ENCODE measurements at regions not wholly inside any gene's neighbourhood (a gene's known extent, or its start where the extent isn't known, plus 50 kb on each side); places are given as distances from the start of the nearest gene placed in this dataset.

GRCh38 chr1:196078691-196079090, 529.5 kb downstream of the KCNT2 start:
- TF ChIP-seq JUND (IDR thresholded peaks at IDR 0.05), result peak; percentile 40; the same call in 1 of the 2 replicates
- 0 out of 2 replicates have a peak, but pooled peaks have one; percentile 22 for TF ChIP-seq CBX3 (IDR thresholded peaks at IDR 0.05; ENCODE audit: low read depth)
- no peak for TF ChIP-seq POLR2AphosphoS5 (IDR thresholded peaks at IDR 0.05; ENCODE audit: low read depth, low read length)
- TF ChIP-seq SP1 (IDR thresholded peaks at IDR 0.05; ENCODE audit: low read depth), result peak; percentile 17; the same call in 1 of the 2 replicates
- TF ChIP-seq CEBPB (IDR thresholded peaks at IDR 0.05; ENCODE audit: low read depth), result 0 out of 2 replicates have a peak, but pooled peaks have one; percentile 26
- no peak for TF ChIP-seq CTCF (IDR thresholded peaks at IDR 0.05 in 2 of 3, conservative IDR thresholded peaks at IDR 0.05 in 1 of 3; ENCODE audit: borderline replicate concordance in 1 of 3, insufficient read depth in 1 of 3, low read depth in 2 of 3, low read length in 2 of 3)
- TF ChIP-seq POLR2A (IDR thresholded peaks at IDR 0.05; ENCODE audit: borderline replicate concordance, extremely low read depth, insufficient read depth, insufficient read length), result no peak
- TF ChIP-seq FOSL1 (IDR thresholded peaks at IDR 0.05; ENCODE audit: low read depth), result peak; percentile 46
- TF ChIP-seq EGR1 (IDR thresholded peaks at IDR 0.05; ENCODE audit: low read depth), result no peak
- RAD21 ChIA-PET (ENCODE audit: low non-redundant PET in 1 of 2, low total read pairs in 2 of 2, uncharacterized antibody in 2 of 2, unreplicated experiment in 2 of 2), result no interaction called here
- Histone ChIP-seq H3K9me3 (ENCODE audit: control insufficient read depth in 1 of 2, insufficient read depth in 1 of 2, low read depth in 1 of 2, low read length in 2 of 2) (no peaks in the 10 kb centered on the region), H2AFZ (ENCODE audit: low read depth, low read length, poor library complexity, severe bottlenecking) (peak overlapping the region; percentile 45), H3K4me3 (replicated peaks in 1 of 2; ENCODE audit: low read depth in 1 of 2, low read length in 2 of 2) (no peak overlapping the region), H3K79me2 (ENCODE audit: insufficient read depth, low read length) (no peaks in the 10 kb centered on the region), H4K20me1 (ENCODE audit: insufficient read depth) (no peaks in the 10 kb centered on the region), H3K27ac (ENCODE audit: low read depth, low read length) (no peak overlapping the region), H3K9me2 (ENCODE audit: insufficient read depth) (no peaks in the 10 kb centered on the region), H3K4me1 (ENCODE audit: control insufficient read depth in 1 of 2, insufficient read depth in 2 of 2, low read length in 2 of 2) (peaks cover 0 to 7% of the 10 kb centered on the region in 2 experiments; a peak in 2 of 4 replicates), H3K4me2 (ENCODE audit: low read length) (peak overlapping the region; percentile 16; the same call in 1 of the 2 replicates), H3K36me3 (ENCODE audit: control insufficient read depth in 1 of 2, insufficient read depth in 2 of 2, low read length in 2 of 2) (no peaks in the 10 kb centered on the region), H3K9ac (ENCODE audit: low read length) (no peak overlapping the region), H3K27me3 (ENCODE audit: insufficient read depth, low read length) (no peaks in the 10 kb centered on the region)
- ATAC-seq (no peak), DNase-seq (ENCODE audit: low read depth, low spot score) (no peak)
- POLR2A ChIA-PET, result no interaction called here
- CTCF ChIA-PET, result no interaction called here
- intact Hi-C loops (cut with micrococcal nuclease), result no loop called here
- no TSS peak for BruUV-seq (replicated peaks)

GRCh38 chr1:196075621-196076020, 532.6 kb downstream of the KCNT2 start:
- Histone ChIP-seq H3K4me2 (ENCODE audit: low read length) (no peak overlapping the region), H3K36me3 (ENCODE audit: control insufficient read depth in 1 of 2, insufficient read depth in 2 of 2, low read length in 2 of 2) (no peaks in the 10 kb centered on the region), H3K9me3 (ENCODE audit: control insufficient read depth in 1 of 2, insufficient read depth in 1 of 2, low read depth in 1 of 2, low read length in 2 of 2) (no peaks in the 10 kb centered on the region), H4K20me1 (ENCODE audit: insufficient read depth) (no peaks in the 10 kb centered on the region), H3K4me1 (ENCODE audit: control insufficient read depth in 1 of 2, insufficient read depth in 2 of 2, low read length in 2 of 2) (peaks cover 0 to 7% of the 10 kb centered on the region in 2 experiments; a peak in 2 of 4 replicates), H3K27ac (ENCODE audit: low read depth, low read length) (no peak overlapping the region), H3K9me2 (ENCODE audit: insufficient read depth) (no peaks in the 10 kb centered on the region), H2AFZ (ENCODE audit: low read depth, low read length, poor library complexity, severe bottlenecking) (no peak overlapping the region), H3K79me2 (ENCODE audit: insufficient read depth, low read length) (no peaks in the 10 kb centered on the region), H3K27me3 (ENCODE audit: insufficient read depth, low read length) (no peaks in the 10 kb centered on the region), H3K9ac (ENCODE audit: low read length) (no peak overlapping the region), H3K4me3 (replicated peaks in 1 of 2; ENCODE audit: low read depth in 1 of 2, low read length in 2 of 2) (no peak overlapping the region)
- ATAC-seq (no peak), DNase-seq (ENCODE audit: low read depth, low spot score) (no peak)
- ChIA-PET RAD21 (ENCODE audit: low non-redundant PET in 1 of 2, low total read pairs in 2 of 2, uncharacterized antibody in 2 of 2, unreplicated experiment in 2 of 2) (no interaction called here), POLR2A (no interaction called here), CTCF (no interaction called here)
- BruUV-seq (replicated peaks), result no TSS peak
- intact Hi-C loops (cut with micrococcal nuclease), result no loop called here
- TF ChIP-seq MAX (IDR thresholded peaks at IDR 0.05), result no peak
- TF ChIP-seq EZH2 (IDR thresholded peaks at IDR 0.05), result no peak
- TF ChIP-seq EZH2phosphoT487 (IDR thresholded peaks at IDR 0.05; ENCODE audit: borderline replicate concordance), result no peak
- no peak for TF ChIP-seq ATF3 (IDR thresholded peaks at IDR 0.05)
- TF ChIP-seq POLR2A (IDR thresholded peaks at IDR 0.05; ENCODE audit: borderline replicate concordance, extremely low read depth, insufficient read depth, insufficient read length), result no peak
- no peak for TF ChIP-seq REST (IDR thresholded peaks at IDR 0.05; ENCODE audit: low read depth)
- no peak for TF ChIP-seq FOSL1 (IDR thresholded peaks at IDR 0.05; ENCODE audit: low read depth)
- TF ChIP-seq SRF (IDR thresholded peaks at IDR 0.05; ENCODE audit: low read depth), result no peak
- no peak for TF ChIP-seq TCF7L2 (IDR thresholded peaks at IDR 0.05; ENCODE audit: borderline replicate concordance, extremely low read depth, insufficient read depth, insufficient read length)
- no peak for TF ChIP-seq JUND (IDR thresholded peaks at IDR 0.05)
- no peak for TF ChIP-seq RAD21 (IDR thresholded peaks at IDR 0.05; ENCODE audit: low read depth)
- no peak for TF ChIP-seq EGR1 (IDR thresholded peaks at IDR 0.05; ENCODE audit: low read depth)

Measured in HCT116 (cell line).